ENCODE measurements at regions not wholly inside any gene's neighbourhood (a gene's known extent, or its start where the extent isn't known, plus 50 kb on each side); places are given as distances from the start of the nearest gene placed in this dataset.

GRCh38 chrX:40449956-40450706 is 130.6 kb upstream of the ATP6AP2 start (continued):
- TF ChIP-seq PATZ1 (CRISPR knock-in tag; IDR thresholded peaks at IDR 0.05) (no peak), ZNF556 (CRISPR knock-in tag; IDR thresholded peaks at IDR 0.05; ENCODE audit: borderline replicate concordance) (no peak), ZNF776 (CRISPR knock-in tag; IDR thresholded peaks at IDR 0.05) (no peak), FOXO4 (CRISPR knock-in tag; conservative IDR thresholded peaks at IDR 0.05) (no peak), ZSCAN21 (CRISPR knock-in tag; IDR thresholded peaks at IDR 0.05; ENCODE audit: borderline replicate concordance) (no peak), ZNF83 (CRISPR knock-in tag; IDR thresholded peaks at IDR 0.05; ENCODE audit: borderline replicate concordance) (no peak)

- ChIA-PET CTCF (ENCODE audit: low intra/inter-chr PET ratio, low total read pairs) (no interaction called here), POLR2A (no interaction called here)
- H2AFZ ChIP-seq (ENCODE audit: low read length): no peak overlapping the region
- no peak for DNase-seq (ENCODE audit: low spot score)
- no peaks in the 10 kb centered on the region for H3K9me3 ChIP-seq (ENCODE audit: low read length)
- H3K9ac ChIP-seq (ENCODE audit: insufficient read depth, low read depth, low read length): no peak overlapping the region
- H3K4me3 ChIP-seq (replicated peaks in 1 of 3; ENCODE audit: insufficient read depth in 1 of 3, low read depth in 2 of 3, low read length in 3 of 3): no peak overlapping the region
- FAIRE-seq: no peak
- in situ Hi-C loops (cut with HindIII; ENCODE audit: extremely low pct_ligation_motif_present, low pct_unique_long_range_greater_than_20kb) (no loop called here), intact Hi-C loops (cut with micrococcal nuclease; ENCODE audit: unreplicated experiment) (no loop called here)
- H3K27ac ChIP-seq (ENCODE audit: extremely low read length, insufficient read depth, low read length): no peak overlapping the region
- H3K27me3 ChIP-seq (ENCODE audit: control insufficient read depth in 1 of 2, insufficient read depth in 2 of 2, low read length in 2 of 2): no peaks in the 10 kb centered on the region
- no peak for ATAC-seq
- no peaks in the 10 kb centered on the region for H3K4me1 ChIP-seq (ENCODE audit: insufficient read depth, low read length)
- BruUV-seq (replicated peaks): no TSS peak
- H3K36me3 ChIP-seq (replicated peaks in 1 of 2; ENCODE audit: control insufficient read depth in 1 of 2, insufficient read depth in 2 of 2, low read length in 2 of 2): no peaks in the 10 kb centered on the region
- no peak overlapping the region for H3K4me2 ChIP-seq (ENCODE audit: low read depth, low read length)
- no CpG with 5 or more reads among the region's 7 CpGs for WGBS (ENCODE audit: low lambda C conversion rate)
- no peaks in the 10 kb centered on the region for H3K79me2 ChIP-seq (ENCODE audit: insufficient read depth, low read length)
- H4K20me1 ChIP-seq (ENCODE audit: insufficient read depth, low read length): no peaks in the 10 kb centered on the region
- TF ChIP-seq XRCC5 (optimal IDR thresholded peaks at IDR 0.05; ENCODE audit: low read length): no peak
- TF ChIP-seq ZBTB26 (CRISPR knock-in tag; IDR thresholded peaks at IDR 0.05; ENCODE audit: borderline replicate concordance): no peak
- no peak for TF ChIP-seq ZNF256 (CRISPR knock-in tag; conservative IDR thresholded peaks at IDR 0.05)
- no peak for TF ChIP-seq RBM39 (IDR thresholded peaks at IDR 0.05; ENCODE audit: low read depth, low read length, poor library complexity, severe bottlenecking)
- TF ChIP-seq SOX6 (IDR thresholded peaks at IDR 0.05): no peak
- no peak for TF ChIP-seq SOX6 (CRISPR knock-in tag; IDR thresholded peaks at IDR 0.05)
- no peak for TF ChIP-seq HNRNPL (IDR thresholded peaks at IDR 0.05; ENCODE audit: low read depth, low read length)
- no peak for TF ChIP-seq NR3C1 (CRISPR knock-in tag; IDR thresholded peaks at IDR 0.05)
- TF ChIP-seq SCMH1 (CRISPR knock-in tag; IDR thresholded peaks at IDR 0.05; ENCODE audit: borderline replicate concordance): no peak
- no peak for TF ChIP-seq RARG (CRISPR knock-in tag; IDR thresholded peaks at IDR 0.05; ENCODE audit: low read depth)
- TF ChIP-seq SNAI1 (CRISPR knock-in tag; IDR thresholded peaks at IDR 0.05; ENCODE audit: borderline replicate concordance): no peak
- no peak for TF ChIP-seq ZBTB8A (CRISPR knock-in tag; IDR thresholded peaks at IDR 0.05; ENCODE audit: borderline replicate concordance, low read depth)
- no peak for TF ChIP-seq ZNF282 (IDR thresholded peaks at IDR 0.05; ENCODE audit: partially characterized antibody)
- TF ChIP-seq ZNF34 (CRISPR knock-in tag; IDR thresholded peaks at IDR 0.05; ENCODE audit: borderline replicate concordance): no peak
Observed at GRCh38 chrX:40449396-40449795, 131.4 kb upstream of the ATP6AP2 start.

Measured in HepG2 (cell line).